Left lobe of liver (tissue), 2 donors: ENCODE measurements at regions not wholly inside any gene's neighbourhood (a gene's known extent, or its start where the extent isn't known, plus 50 kb on each side); places are given as distances from the start of the nearest gene placed in this dataset.
A peak's percentile ranks its signal among the peaks of the same experiment; 100 is the strongest.
"Not testable (repeated sequence)": the region's sequence is repeated elsewhere in the genome, so short reads cannot be mapped to it uniquely, and the experiment has no call there.

Experiments used
- ATAC-seq: fragments of 200-7000 bp; cut with Tn5 transposase; one replicate; pipeline ENCODE4 v1.9.1; 2020; ENCODE audit warnings: mild to moderate bottlenecking, moderate library complexity
- DNase-seq: peaks from one replicate; pipeline ENCODE4 v3.0.0-alpha.2; 2020; ENCODE audit warnings: low spot score
- donor health status: DM: no; HTN: no; CAD: no; lungs with moderate emphysema.
- donor health status: DM: no; HTN: yes; CAD: no.

DNA sequence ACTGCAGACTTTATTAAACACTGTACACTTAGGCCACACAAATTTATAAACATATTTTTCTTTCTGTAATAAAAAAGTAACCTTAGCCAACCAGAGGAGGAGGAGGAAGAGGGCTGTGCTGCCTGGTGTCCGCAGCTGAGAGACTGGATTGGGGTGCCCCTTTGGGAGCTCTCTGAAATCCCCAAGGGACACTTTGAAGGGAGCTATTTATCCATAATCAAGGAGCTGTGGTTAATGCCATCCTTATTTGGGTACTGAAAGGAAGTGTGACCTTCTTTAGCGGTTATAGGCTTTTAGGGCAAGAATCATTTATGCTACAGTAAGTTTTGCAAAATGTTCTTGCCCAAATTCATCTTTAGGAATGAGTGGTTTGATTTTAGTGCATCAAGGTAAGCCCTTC lies 125.8 kb downstream of the RASSF10 start:
- DNase-seq, result no peak
- no peak for ATAC-seq

DNA sequence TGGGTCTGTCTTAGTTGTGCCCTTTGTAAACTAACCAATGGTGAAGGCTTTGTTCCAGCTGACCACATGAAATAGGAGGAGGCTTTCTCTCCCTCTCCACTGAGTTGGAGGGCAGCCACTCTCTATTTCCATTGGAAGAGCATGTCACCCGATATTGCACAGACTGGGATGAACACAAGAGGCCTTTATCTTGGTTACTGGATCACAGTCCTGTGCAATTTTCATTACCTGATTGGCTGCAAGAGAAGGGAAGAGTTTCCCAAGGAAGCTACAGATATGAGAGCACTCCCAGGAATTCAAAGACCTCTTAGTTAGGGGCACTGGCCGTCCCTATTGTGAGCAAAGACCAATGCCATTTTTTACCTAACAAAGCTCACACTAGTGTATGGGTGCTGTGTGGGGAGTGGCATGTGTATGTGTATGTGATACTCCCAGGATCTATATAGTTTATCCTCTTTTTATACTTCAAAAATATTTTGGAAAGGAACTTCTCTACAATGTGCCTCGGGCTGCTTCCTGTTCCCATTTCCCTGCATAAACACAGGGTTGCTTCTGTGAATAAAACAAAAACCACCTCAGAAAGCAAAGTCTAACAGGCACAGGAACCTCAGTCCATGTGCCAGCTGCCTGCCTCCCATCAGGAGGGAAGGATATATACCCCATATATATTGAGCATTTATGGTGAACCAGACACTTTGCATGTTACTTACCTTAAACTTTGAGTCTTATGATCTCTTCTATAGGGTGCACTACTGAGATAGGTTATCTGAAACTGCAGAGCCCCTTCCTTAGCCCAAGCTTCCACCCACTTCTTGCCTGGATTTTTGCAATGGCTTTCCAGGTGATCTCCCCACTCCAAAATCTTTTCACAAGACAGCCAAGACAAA lies 126.5 kb downstream of the RASSF10 start:
- ATAC-seq (no peak), DNase-seq (no peak)

DNA sequence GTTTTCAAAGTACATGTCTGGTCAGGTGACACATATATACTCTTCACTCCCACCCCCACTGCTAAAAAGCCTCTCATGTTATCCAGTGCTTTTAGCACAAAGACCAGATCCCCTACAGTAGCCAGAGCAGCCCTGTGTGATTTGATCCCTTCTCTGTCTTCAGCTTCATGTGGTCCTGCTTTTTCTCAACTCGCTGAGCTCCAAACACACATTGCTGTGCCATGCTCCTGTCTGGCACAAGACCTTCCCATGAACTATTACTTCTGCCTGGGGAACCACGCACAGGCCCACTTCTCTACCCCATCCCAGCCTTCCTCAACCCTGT lies 127.1 kb downstream of the RASSF10 start:
- no peak for DNase-seq
- no peak for ATAC-seq

DNA sequence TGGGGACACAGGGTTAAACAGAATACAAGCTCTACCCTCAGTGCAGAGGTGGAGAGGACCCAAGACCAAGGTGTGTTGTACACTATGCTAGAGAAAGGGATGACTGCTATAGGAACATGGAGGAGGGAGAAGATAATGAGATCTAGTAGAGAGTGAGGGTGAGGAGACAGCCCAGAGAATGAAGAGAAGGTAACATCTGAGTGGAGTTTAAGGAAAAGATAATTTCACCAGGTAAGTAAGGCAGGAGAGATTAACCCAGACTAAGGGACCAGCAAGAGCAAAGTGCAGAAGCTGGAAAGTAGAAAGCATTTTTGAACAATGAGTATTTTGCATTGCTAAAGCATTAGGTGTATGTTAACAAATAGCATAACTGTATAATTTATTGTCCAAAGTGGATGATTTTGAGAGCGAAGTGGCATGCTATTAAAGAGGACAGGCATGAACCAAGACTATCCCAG lies 128.8 kb downstream of the RASSF10 start:
- ATAC-seq (no peak), DNase-seq (no peak)

DNA sequence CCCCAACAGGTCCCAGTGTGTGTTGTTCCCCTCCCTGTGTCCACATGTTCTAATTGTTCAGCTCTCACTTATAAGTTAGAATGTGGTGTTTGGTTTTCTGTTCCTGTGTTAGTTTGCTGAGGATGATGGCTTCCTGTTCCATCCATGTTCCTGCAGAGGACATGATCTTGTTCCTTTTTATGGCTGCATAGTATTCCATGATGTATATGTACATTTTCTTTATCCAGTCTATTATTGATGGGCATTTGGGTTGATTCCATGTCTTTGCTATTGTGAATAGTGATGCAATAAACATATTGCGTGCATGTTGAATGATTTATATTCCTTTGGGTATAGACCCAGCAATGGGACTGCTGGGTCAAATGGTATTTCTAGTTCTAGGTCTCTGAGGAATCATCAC lies 130.0 kb downstream of the RASSF10 start:
- not testable (repeated sequence) for DNase-seq, ATAC-seq

DNA sequence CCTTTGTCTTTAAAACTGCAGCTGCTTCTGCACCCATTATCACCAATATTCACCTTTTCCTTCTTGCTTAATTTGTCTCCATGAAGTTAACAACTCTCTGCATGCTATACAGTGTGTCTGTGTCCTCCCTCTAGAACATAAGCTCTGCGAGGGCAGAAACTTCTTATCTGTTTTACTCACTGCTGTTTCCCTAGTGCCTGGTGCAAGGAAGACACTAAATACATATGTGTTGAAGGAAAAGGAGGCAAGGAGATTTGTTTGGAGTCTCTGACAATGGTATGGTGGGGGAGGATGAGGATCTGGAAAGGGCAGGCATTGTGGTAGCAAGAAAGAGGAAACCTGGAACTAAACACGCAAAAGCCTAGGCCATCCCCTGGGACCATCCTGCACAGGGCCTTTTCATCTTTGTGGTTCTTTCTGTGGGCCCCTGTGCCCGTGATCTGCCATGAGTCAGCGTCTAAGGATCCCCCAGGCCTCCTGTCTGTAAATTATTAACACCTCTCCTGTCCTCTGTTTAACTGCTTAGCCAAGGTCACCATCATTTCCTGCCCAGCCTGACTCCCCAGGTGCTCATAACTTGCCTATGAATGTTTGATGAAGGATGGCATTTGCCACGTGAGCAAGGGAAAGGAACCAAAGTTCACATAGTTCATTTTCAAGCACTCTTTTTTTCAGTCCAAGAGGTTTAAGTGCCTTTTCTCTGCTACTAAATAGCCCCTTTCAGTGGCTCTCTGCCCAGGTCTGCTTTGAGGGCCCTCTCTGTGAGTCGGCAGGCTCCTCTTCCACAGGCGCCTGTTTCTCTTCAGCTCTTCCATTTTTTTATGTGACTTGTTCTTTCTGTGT lies 131.1 kb downstream of the RASSF10 start:
- ATAC-seq (peak; percentile 84), DNase-seq (peak; percentile 47)

DNA sequence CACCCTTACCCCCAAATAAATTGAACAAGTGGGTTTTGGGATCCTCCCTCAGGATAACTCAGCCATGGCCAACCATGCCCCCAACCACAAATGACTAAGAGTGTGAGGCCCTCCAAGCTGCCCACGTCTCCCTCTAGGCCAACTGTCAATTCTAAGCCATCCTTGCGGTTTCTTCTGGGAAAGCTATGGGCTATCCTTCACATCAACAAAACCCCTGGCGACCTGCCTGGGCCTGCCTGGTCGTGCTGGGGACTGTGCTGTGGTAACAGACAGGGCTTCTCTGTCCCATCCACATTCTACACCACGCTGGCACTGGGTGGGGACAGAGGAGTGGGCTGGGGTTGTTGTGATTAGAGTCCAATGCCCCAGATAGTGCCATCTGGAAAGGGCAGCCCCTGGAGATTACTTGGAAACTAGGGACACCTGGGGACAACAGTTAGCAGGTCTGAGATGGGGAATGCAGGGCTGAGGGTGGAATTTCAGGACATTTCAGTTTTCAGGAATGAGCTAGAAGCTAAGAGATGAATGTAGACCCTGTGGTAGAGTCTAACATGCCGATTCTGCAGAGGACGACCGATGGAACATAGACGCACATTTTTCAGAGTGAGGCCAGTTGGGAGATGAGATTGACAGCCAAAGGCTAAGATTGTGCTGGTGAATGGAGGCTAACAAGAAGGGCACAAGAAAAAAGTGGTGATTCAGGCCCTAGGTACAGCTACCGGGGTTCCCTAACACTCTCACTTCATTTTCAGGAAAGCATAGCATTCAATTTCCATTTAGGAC lies 131.9 kb downstream of the RASSF10 start:
- ATAC-seq, result no peak
- DNase-seq, result no peak

DNA sequence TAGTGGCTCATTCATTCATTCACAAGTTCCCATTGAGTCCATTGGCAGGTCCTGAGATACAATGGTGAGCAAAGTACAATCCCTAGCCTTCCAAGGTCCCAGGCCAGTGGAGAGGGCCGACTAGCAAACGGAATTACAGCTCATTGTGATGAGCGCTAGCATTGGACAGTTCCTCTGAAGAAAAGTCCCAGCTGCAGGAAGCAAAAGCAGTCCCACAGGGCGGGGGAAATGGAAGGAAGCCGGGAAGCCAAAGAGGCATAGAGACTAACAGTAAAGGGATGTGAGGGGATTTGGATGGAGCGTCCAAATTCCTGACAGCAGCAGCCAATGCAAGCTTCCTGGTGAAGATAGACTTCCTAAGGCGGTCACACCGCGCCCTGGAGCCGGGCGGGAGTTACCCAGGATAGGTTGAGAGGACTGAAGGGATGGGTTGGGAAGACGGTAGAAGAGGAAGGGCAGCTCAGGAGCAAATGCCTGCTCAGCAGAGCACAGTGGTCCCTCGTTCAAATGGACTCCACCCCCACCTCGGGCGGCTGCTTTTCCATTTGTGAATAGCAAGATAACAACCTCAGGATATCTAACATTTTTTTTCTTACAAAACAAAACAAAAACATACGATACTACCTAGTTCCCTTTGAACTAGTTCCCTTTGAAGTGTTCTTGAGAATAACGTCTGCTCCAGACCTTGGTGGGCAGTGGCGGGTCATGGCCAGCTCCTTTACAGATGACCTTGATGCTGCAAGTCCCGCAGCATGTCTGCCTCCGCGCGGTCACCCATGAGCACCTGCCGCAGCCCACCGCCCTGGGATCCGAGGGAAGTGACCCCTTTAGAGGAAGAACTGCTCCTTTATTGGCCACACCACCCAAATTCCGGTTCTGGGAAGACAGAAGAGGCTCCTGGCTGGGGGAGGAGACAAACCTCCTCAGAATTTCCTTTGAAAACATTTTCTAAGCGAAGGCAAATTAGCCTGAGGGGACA lies 132.9 kb downstream of the RASSF10 start:
- no peak for ATAC-seq
- DNase-seq, result no peak

DNA sequence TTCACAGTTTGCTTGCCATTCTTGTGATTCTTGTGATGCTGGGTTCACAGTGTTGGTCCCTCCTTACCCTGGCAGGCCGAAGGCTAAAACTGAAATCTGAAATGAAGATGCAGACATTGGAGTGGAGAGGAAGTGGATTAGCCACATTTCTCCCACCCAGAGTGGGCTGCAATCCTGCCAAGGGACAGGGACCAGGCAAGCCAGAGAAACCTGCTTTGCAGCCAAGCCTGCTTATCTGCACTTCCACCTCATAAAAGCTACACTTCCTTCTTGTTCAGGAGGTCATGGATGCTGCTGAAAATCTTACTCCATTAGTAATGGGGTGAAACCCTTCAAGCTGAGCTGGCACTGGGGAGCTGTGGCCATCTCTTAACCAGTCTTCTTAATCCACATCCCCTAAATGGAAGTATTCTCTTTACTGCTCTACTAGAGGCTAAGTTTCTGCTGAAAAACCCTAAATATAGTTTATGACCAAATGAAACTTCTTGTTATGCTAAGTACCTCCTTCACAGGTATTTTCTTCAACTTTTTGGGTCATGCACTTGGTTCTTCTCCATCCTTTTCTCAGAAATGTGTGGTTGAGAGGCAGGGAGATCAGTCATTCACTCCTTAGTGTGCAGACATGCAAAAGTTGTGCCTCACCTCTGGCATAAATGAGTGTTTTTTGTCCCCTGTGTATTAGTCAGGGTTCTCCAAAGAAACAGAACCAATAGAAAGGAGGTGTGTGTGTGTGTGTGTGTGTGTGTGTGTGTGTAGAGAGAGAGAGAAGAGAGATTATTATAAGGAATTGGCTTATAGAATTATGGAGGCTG lies 133.9 kb upstream of the BMAL1 start:
- DNase-seq (no peak), ATAC-seq (no peak)

DNA sequence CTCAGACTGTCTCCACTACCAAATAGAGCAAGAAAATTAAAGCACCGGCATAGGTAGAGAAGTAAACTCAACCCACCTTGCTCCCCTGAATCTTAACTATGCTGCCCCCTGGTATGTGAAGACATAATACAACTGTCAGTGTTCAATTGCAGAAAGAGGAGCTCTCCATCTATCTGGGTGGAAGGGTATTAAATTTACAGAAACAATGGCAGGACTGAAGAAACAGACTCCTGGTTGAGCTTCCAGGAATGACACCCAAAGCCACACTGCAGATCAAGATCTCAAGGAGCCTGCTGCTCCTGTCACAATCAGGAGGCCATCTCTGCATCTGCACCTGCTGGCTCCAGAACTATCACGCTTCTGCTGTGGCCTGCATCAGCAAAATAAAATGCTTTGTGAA lies 132.1 kb upstream of the BMAL1 start:
- ATAC-seq (no peak), DNase-seq (no peak)

DNA sequence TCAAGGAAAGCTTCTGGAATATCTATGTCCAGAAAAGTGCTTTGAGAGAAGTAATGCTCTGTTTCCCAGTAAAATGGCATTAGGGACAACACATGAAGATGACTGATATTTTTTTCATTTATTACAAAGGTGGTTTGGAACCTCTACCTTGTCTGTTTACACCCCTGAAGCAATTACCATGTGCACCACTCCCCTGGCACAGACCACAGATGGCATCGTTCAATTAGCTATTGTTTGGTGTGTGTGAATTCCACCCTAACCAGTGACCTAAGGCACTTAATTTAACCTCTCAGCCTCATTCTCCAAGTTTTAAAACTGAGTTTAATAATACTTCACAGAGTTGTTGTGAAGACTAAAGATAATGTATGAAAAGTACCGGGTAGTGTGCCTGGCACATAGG lies 127.6 kb upstream of the BMAL1 start:
- ATAC-seq (no peak), DNase-seq (no peak)

DNA sequence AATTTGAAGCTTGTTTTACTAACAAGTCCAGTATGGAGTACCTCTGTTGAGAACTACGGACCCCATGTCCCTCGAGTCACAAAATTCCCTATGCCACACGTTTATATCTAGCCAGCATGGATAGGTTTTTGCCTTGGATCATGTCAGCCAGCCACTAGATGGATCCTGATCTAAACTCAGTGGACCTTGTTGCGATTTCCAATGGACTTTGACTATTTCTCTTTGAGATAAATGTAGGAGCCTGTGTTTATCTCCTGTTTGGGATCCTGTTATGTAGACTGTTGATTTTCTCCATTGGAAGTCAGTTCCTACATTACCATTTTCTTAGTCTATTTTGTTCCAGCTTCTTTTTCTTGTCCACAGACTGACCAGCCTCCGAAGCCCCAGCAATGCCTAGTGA lies 127.1 kb upstream of the BMAL1 start:
- ATAC-seq (peak; percentile 62), DNase-seq (no peak)

DNA sequence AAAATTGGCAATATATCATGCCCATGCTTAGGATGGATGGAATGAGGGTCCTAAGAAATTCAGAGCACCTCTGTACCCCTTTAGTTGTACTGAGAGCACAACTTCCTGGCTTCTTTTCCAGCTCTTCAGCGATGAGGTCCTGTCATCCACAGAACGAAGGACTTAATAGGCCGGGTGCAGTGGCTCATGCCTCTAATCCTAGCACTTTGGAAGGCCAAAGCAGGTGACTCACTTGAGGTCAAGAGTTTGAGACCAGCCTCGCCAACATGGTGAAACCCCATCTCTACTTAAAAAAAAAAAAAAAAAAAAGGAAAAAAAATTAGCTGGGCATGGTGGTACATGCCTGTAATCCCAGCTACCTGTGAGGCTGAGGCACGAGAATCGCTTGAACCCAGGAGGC lies 125.3 kb upstream of the BMAL1 start:
- ATAC-seq, result no peak
- DNase-seq, result no peak

DNA sequence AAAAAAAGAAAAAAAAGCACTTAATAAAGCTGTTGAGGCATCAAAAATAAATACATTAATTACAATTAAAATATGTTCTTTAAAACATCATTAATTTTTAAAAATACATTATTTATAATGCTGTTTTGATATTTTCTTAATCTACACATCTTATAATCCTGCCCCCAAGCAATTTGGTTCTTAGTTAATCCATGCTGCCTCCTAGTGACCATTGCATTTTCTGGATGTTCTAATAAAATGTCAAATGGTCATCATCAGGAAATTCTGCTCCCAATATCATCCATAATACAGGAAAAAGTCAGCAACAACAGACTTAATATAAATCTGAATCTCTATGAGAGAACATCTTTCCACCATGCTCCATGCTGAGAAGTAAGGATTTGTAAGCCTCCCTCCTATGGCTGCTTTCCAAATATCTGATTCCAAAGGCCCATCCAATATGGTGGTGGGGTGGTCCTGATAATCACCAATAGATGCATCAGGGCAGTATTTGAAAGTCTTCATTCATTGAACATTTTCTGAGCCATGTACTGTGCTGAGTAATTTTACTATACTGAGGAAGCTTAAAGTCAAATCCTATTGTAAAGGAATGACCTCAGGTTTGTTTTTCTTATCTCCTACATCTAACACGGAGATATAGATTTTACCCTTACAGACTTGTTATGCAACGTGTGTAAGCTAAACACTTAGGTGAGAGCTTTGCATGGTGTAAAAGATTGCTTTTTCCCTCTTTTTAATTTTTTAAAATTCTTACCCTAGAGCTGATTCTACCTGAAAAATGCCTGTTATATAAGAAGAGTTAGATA lies 124.7 kb upstream of the BMAL1 start:
- DNase-seq, result no peak
- ATAC-seq, result peak; percentile 53

DNA sequence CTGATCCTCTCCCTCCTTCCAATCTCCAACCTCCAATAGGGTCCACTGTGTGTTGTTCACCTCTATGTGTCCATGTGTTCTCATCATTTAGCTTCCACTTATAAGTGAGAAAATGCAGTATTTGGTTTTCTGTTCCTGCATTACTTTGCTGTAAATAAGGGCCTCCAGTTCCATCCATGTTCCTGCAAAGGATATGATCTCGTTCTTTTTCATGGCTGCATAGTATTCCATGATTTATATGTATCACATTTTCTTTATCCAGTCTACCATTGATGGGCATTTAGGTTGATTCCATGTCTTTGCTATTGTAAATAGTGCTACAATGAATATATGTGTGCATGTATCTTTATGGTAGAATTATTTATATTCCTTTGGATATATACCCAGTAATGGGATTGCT lies 123.2 kb upstream of the BMAL1 start:
- not testable (repeated sequence) for DNase-seq, ATAC-seq

DNA sequence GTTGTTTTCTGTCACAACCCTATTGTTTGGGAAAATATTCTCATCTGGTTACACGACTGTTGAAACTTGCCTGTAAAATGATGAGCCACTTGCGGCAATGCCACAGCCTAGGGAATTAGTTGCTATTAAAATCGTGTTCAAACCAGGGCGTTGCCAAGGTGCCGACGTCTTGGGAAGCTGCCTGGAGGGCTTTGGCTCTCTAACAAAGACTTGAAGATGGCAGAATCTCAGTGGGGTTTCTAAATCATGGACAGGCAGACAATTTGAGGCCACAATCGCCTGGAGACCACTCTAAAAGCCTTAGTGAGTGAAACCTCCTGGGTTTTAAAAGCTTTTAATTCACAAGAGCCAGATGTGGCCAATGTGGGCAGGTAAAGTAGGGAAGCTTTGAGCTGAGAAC lies 117.2 kb upstream of the BMAL1 start:
- no peak for DNase-seq
- no peak for ATAC-seq

DNA sequence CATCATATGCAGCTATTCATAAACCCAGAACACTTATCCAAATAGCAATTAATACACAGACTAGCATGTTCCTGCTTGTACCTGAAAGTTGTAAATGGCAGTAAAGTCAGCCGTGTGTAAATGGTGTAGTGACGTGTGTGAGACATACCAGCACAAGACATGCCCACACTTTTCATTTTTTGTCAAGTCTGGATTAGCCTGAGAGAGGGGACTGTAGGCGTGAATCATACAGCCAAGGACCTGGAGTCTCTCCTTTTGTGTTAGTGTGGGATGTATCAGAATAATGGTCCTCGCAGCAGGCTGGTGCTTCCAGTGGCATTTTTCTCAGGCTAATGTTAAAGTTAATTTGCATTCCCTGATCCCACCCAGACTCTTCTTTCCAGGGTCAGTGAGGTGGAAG lies 116.8 kb upstream of the BMAL1 start:
- DNase-seq (no peak), ATAC-seq (no peak)

DNA sequence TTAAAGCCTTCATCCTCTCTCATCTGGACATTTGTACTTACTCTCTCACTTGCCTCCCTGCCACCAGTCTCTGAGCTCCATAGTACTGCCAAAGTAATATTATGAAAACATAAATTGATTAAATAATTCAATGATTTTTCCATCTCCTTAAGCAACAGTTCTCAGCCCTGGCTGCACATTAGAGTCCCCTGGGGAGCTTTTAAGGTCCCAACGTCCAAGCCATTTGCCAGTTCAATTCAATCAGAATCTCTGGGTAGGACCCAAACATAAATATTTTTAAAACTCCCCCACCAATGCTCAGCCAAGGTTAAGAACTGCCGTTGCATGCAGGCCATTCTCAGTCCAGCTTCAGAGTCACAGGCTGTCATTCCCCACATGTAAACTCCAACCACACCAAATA lies 114.4 kb upstream of the BMAL1 start:
- DNase-seq (no peak), ATAC-seq (no peak)

DNA sequence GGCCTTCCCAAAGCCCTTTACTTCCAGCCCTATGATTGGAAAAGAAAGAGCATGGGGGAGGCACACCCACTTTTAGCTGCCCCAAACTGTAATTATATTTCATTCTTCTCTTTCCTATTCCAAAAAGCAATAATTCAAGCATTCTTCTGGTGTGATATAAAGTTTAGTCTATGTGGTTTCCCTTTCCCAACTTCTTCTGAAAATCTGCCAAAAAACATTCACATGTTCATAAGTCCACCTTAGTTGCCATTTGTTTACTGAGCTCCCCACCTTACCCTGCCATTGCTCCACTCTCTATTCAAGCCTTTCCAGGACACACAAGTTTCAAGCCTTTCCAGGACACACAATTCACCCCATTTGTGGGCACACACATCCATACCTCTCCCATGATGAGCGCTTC lies 111.6 kb upstream of the BMAL1 start:
- ATAC-seq, result no peak
- no peak for DNase-seq
